HG02678 (cell line): ENCODE measurements at regions not wholly inside any gene's neighbourhood (a gene's known extent, or its start where the extent isn't known, plus 50 kb on each side); places are given as distances from the start of the nearest gene placed in this dataset.

ENCODE experiments used
- ATAC-seq: cut with Tn5 transposase; IDR thresholded peaks from one replicate; pipeline ENCODE4 v1.9.1; 2021; ENCODE audit warnings: mild to moderate bottlenecking, moderate library complexity; ENCODE audit not compliant: unreplicated experiment

GRCh38 chr18:53665701-53666100 lies 558.8 kb downstream of the MBD2 start:
- no peak for ATAC-seq

- ATAC-seq = no peak
Observed at GRCh38 chr18:53664575-53664974, 559.9 kb downstream of the MBD2 start.

GRCh38 chr18:53660306-53660705 lies 564.2 kb downstream of the MBD2 start:
- no peak for ATAC-seq

GRCh38 chr18:53657257-53657656 lies 567.2 kb downstream of the MBD2 start:
- no peak for ATAC-seq

- ATAC-seq = no peak
Observed at GRCh38 chr18:53649621-53650020, 574.8 kb downstream of the MBD2 start.

- no peak for ATAC-seq
Observed at GRCh38 chr18:53644799-53645471, 579.5 kb downstream of the MBD2 start.

GRCh38 chr18:53639687-53640086 lies 584.8 kb downstream of the MBD2 start:
- no peak for ATAC-seq

- no peak for ATAC-seq
Observed at GRCh38 chr18:53629337-53629736, 595.1 kb downstream of the MBD2 start.

- no peak for ATAC-seq
Observed at GRCh38 chr18:53625997-53626599, 598.4 kb downstream of the MBD2 start.

- no peak for ATAC-seq
Observed at GRCh38 chr18:53610957-53611356, 613.5 kb downstream of the MBD2 start.

- ATAC-seq = no peak
Observed at GRCh38 chr18:53606792-53607191, 617.7 kb downstream of the MBD2 start.

GRCh38 chr18:53605198-53605597 lies 619.3 kb downstream of the MBD2 start:
- ATAC-seq = no peak

GRCh38 chr18:53603276-53603675 lies 621.2 kb downstream of the MBD2 start:
- ATAC-seq = no peak

- no peak for ATAC-seq
Observed at GRCh38 chr18:53601344-53601743, 623.1 kb downstream of the MBD2 start.

- ATAC-seq = no peak
Observed at GRCh38 chr18:53586923-53587322, 637.5 kb downstream of the MBD2 start.
